ENCODE measurements at regions not wholly inside any gene's neighbourhood (a gene's known extent, or its start where the extent isn't known, plus 50 kb on each side); places are given as distances from the start of the nearest gene placed in this dataset.

DNA sequence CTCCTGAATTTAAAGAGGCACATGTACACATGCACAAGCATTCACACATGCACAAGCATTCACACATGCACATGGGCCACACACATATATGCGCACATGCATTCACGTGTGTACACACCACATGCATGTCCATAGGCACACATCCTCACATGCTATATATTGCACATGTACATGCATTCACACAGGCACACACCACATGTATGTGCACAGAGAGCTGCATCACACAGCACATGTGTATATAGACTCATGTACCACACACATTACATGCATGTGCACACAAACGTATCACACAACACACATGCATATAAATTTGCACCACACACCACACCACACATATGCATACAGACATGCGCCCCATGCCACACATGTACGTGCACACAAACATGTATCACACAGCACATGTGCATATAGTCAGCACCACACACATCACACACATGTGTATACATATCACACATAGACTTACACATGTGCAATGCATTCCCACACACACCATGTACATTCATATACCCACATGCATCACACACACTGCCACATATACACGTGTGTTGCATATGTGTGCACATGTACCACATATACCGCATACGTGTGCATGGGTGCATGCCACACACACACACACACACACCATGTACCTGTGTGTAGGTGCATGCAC, 54.6 kb upstream of the COL18A1 start:
- TF ChIP-seq, protein P1, sequence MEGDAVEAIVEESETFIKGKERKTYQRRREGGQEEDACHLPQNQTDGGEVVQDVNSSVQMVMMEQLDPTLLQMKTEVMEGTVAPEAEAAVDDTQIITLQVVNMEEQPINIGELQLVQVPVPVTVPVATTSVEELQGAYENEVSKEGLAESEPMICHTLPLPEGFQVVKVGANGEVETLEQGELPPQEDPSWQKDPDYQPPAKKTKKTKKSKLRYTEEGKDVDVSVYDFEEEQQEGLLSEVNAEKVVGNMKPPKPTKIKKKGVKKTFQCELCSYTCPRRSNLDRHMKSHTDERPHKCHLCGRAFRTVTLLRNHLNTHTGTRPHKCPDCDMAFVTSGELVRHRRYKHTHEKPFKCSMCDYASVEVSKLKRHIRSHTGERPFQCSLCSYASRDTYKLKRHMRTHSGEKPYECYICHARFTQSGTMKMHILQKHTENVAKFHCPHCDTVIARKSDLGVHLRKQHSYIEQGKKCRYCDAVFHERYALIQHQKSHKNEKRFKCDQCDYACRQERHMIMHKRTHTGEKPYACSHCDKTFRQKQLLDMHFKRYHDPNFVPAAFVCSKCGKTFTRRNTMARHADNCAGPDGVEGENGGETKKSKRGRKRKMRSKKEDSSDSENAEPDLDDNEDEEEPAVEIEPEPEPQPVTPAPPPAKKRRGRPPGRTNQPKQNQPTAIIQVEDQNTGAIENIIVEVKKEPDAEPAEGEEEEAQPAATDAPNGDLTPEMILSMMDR (conservative IDR thresholded peaks at IDR 0.05; ENCODE audit: low read length), result no peak
- no peak for TF ChIP-seq EZH2phosphoT487 (IDR thresholded peaks at IDR 0.05; ENCODE audit: borderline replicate concordance, low read depth, low read length)
